HG03108 (cell line): ENCODE measurements at regions not wholly inside any gene's neighbourhood (a gene's known extent, or its start where the extent isn't known, plus 50 kb on each side); places are given as distances from the start of the nearest gene placed in this dataset.

Experiments used
- ATAC-seq: cut with Tn5 transposase; IDR thresholded peaks from one replicate; pipeline ENCODE4 v1.9.1; 2021; ENCODE audit warnings: moderate library complexity; ENCODE audit not compliant: unreplicated experiment

DNA sequence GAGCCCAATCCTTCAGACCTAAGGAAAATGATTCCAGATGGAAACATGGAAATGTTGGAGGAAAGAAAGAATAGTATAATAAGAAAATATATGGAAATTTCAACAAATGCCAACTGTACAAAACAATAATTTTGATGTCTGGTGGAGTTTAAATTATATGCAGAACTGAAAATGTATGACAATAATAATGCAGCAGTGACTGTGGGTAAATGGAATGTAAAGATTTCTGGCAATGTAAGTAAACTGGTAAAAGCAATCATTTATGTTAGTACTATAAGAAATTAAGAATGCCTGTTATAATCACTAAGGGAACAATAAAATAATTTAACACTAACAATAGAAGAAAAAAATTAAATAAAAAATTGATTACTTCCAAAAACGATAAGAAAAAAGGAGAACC is 89.0 kb downstream of the EDN1 start:
- no peak for ATAC-seq

DNA sequence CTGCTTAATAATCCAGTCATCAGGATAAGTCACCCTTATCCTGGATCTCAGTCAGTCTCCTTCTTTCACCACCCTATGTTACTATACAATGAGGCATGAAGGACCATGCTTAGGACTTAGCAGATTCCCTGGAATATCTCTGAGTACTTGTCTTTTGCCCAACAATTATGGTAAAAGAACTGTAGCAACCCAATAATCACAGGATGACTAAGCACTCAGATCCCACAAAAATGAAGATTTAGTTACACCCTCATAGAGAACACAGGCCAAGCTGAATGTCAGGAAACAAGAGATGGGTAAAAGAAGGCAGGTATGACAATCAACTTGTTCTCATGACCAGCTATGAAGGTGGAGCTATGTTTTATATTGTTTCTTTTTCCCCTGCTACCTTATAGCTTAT is 91.4 kb downstream of the EDN1 start:
- no peak for ATAC-seq

DNA sequence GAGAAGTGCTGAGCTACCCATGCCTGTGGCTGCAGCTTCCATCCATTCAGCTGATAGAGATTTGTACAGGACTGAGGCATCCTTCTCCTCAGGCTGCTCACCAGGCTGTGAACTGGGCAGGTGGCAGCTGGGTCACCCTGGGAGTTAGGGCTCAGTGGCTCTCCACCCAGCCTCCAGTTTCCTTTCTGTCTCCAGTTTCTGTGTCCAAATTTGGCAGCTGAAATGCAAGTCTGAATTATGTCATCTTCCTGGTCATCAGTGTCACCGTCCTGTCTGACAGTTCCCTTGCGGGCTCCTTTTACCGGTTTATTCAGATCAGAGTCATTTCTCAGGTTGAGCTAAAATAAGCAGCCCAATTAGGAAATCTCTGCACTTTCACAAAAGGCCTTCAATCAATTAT is 93.3 kb downstream of the EDN1 start:
- ATAC-seq = peak; percentile 86

DNA sequence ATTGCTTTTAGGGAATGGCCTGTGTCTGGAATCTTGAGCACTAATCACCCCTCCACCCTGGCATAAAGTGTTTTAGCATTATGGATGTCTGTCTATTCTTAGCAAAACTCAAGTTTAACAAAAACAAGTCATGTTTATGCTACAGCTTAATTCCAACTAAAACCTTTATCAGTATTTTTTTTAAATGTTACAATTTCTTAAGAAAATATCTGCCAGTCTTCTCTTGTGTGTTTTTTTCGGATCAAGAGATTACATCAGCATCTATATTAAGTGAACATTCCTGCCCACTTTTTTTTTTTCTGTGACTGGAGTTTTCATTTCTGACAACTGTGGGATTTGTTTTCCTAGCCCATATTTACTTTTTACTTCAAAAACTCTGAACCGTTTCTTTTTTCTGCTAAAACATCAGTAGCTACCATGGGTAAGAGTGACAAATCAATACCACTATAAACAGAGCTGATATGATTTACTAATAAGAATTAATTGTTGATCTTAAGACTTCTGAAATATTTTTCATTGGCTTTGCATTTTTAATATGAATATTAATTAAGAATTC is 94.3 kb downstream of the EDN1 start:
- ATAC-seq = no peak

DNA sequence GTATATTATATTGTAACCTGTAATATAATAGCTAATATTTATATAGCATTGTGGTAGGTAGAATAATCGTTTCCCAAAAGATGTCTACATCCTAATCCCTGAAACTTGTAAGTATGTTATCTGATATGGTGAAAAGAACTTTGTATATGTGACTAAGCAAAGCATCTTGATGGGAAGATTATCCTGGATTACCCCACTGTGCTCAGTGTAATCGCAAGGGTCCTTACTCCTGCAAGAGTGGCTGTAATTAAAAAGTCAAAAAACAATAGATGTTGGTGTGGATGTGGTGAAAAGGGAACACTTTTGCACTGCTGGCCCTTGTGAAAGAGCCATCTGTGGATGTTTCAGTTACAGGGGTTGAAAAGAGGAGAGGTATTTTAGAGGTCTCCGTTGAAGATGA is 95.2 kb downstream of the EDN1 start:
- ATAC-seq = no peak

DNA sequence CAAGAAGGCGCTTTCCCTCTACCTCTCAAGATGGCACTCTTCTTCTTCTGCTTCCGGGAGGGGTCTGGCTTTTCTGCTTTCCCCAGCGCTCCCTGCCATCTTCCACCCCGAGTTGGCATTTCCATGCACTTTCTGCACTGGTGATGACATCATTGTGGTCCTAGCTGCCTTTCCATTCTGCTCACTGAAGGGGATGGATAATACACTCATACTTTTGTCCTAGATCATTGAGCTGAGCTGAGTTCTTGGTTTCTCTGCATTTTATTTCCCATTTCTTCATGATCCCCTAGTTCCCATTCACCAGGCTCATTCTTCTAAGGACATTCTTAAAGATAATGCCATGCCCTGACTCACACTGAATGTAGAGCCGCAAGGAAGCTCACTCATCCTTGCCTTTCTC is 96.7 kb downstream of the EDN1 start:
- ATAC-seq = no peak

DNA sequence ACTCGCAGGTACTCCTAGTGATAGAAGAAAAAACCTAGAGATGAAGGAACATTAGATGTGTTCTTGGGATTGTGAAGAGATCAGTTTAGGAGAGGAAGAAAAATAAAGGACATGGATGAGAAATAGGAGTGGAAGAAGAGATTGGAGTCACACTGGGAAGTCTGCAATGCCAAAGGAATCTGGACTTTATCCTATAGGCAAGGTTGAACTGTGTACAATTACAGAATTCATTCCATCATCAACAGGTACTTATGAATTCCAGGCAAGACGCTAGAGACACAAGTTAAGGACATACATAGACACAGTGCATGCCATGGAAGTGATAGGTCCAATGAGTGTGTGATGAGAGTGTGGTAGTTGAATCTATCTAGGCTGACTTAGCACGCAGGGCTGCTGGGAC is 101.3 kb downstream of the EDN1 start:
- no peak for ATAC-seq

DNA sequence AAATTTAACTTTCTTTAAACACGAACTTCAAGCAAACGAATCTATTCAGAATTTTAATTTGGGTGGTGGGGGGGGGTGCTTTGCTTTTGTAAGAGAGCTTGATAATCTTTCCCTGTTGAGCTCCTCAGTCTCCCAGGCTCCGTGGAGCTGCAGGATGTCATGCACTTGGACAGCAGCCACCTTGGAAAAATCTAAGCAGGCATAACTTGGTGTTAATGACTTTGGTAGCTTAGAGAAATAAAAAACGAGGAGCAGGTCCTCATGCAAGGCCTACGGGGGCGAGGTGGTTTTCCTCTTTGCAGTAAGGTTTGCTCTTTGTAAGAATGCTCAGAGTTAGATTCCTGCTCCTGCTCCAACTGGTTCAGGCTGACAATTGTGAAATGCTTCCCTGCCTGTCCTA is 102.3 kb downstream of the EDN1 start:
- ATAC-seq = no peak

DNA sequence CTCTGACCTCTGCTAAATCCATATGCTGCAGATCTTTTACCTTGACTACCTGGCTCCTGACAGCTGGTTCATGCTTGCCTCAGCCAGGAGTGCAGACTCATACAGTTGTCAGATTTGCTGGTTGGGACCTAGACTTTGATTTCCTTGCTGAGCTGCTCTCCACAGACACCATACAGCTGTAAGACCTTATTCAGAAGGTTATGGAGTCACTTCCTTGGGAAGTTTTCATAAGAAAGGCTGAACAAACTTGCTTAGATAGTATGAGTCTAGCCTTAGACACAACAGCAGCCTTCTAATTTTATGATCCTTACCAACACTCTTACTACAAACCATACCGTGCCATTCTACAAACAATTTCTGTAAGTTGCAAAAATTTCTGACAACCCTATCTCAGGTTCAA is 102.9 kb downstream of the EDN1 start:
- no peak for ATAC-seq

DNA sequence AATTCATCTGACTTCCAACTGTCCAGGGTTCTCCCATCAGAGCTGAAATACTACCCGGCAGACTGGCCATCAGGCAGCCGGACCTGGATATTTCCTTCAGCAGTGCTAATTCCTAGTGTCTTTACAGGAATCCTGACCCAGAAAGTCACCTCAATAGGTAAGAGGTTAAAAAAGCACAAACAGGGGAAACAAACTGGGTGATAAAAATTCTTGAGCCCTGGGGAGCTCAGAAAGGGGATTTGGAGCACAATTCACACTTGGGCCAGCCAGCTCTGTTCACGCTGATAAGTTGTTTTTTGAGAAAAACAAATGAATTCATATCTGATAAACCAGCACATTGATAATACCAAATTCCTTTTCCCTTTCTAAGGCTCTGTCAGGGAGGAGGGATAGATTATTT is 104.0 kb downstream of the EDN1 start:
- ATAC-seq = no peak

DNA sequence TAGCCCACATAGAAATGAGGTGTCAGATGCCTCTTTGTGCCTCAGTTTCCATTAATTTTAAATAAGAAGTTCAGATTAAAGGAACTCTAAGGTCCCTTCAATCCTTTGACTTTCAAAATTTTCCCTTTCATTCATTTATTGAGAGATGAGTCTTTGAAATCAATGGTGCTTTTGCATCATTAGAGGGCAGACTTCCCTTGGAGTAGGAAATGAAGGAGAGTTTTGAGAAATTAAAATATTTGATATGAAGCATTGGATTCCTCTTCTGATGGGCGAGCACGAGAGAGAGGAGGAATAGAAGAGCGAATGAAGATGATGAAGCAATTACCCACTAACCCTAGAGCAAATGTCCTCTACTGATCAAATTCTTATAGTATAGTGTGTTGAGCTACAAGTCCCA is 105.7 kb downstream of the EDN1 start:
- no peak for ATAC-seq

DNA sequence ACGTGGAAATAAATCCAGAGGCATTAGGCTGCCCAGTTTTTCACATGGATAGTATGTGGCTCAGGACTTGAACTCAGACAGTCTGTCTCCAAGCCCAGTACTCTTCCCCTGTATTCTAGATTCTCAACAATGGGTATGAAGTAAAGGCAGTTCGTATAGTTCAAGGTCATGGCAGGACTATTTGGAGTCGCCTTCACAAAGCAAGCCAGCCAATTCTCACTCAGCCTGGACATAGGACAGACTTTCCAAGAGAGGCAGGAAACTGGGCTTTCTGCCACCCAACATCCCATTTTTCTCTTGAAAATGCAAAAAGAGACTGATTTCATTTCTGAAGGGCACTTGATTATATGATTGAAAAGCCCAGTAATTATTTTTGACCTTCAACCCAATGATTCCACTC is 111.0 kb downstream of the EDN1 start:
- ATAC-seq = no peak

DNA sequence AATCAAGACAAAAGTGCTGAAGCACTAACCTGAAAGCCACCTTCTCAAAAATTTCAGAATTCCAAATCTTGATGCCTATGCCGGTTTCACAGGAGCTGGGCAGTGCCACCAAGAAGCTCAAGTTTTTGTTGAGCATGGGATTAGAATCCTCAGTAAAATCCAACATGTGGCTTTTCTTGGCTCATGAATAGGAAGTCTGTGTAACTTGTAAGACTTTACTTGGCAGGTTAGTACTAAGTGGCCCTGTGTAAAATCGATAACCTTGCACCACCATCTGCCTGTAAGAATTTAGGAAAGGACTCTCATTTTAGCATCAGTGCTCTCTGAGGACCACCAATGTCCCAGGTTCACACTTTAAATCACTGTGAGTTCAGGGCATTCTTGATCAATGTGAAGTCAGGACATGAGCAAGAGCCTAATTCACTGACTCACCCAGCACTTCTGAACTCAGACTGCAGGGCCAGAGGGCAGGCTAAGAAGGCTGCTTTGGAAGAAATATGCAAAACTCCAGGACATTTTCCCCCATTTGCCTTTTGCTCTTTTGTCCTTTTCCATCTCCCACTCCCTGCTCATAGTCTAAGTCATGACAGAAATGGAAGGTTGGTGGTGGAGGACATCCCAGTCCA is 113.2 kb downstream of the EDN1 start:
- no peak for ATAC-seq

DNA sequence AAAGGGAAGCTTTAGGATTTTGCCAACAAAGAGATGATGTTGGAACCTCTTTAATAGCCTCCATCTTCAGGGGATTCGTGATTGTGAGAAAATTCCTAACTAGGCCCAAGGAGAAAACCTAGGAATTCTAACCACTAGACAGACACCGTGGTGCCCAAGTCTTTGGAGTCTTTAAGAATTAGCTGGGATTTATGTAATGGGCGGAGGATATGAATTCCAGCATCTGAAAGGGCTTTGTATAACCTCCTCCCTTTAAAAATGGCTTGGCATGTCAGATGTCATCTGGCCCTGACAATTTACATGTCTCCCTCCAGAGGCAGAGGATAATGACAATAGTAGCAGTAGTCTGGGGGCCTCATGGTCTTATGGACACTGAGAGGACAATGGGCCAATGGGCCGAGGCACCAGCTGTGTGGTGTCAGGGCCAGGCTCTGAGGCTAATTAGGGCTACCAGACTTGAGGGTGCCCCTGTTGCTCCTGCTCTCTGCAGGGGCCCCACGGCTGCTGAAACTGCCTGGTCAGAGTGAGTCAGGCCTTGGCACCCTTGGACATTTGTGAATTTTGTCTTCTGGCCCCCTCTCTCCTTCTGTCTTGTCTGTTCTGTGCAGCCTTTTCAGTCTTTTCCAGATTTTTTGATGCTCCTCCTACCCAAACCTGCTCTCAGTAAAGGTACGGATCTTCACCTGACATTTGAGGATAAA is 113.9 kb downstream of the EDN1 start:
- no peak for ATAC-seq

DNA sequence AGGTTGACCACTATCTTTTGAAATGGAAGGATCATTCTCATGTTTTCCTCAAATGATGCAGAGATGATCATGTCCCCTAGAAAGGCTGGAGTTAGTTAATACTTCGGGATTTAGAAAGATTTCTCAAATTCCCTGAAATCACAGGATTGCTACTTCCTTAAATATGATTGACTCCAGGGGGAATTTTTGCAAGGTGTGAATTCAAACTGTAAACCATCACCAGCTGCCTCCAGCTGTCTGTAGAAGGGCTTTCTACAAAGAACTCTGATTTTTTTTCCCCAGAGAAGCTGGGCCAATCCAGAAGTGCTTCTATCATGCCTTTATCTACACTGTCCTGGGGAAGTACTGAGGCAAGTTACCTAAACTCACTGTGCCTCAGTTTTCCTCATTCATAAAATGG is 114.5 kb downstream of the EDN1 start:
- no peak for ATAC-seq

DNA sequence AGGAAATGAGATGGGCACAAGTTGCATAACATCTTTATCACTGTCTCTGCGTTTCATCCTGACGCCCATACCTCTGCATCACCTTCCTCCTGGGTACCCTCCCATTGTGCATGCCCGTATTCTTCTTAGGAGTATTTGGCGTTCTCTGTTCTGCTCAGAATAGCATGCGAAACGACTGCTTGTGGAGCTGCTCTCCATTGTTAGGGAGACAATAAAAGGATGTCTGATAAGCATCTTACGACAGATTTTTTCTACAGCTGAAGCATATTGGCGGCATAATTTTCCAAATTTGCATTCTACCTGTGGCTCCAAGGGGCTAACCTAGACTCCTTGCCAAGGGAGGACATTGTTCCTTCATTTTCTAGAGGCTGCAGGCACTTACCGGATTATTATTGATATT is 118.6 kb downstream of the EDN1 start:
- no peak for ATAC-seq

DNA sequence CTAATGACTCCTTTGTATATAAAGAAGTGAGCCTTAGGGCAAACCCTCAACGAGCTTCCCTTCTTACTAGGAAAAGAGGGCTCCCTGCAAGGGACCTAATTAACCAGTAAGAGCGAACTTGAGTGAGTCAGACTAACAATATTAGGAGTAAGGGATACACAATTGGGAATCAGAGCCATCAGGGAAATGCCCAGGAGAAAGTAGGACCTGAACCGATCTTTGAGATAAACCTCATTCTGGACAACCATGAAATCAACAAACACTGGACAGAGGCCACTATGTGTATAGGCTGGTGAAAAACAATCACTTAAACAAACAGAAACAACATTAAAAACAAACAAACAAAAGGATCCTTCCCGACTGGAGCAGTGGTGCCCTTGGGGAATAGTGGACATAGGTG is 120.8 kb downstream of the EDN1 start:
- ATAC-seq = no peak

DNA sequence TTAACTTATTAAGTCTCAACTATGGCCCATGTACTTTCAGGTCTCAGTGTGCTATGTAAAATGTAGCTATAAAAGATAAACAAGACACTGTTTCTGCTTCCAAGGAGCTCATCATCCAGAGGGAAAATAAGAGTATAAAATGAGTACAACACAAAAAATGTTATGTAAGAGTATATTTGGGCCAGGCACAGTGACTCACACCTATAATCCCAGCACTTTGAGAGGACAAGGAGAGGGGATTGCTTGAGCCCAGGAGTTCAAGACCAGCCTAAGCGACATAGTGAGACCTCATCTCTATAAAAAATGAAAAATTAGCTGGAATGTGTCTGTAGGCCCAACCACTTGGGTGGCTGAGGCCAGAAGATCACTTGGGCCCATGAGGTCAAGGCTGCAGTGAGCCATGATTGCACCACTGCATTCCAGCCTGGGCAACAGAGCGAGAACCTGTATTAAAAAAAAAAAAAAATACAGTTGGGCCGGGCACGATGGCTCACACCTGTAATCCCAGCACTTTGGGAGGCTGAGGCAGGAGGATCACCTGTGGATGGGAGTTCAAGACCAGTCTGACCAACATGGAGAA is 124.0 kb downstream of the EDN1 start:
- no peak for ATAC-seq

DNA sequence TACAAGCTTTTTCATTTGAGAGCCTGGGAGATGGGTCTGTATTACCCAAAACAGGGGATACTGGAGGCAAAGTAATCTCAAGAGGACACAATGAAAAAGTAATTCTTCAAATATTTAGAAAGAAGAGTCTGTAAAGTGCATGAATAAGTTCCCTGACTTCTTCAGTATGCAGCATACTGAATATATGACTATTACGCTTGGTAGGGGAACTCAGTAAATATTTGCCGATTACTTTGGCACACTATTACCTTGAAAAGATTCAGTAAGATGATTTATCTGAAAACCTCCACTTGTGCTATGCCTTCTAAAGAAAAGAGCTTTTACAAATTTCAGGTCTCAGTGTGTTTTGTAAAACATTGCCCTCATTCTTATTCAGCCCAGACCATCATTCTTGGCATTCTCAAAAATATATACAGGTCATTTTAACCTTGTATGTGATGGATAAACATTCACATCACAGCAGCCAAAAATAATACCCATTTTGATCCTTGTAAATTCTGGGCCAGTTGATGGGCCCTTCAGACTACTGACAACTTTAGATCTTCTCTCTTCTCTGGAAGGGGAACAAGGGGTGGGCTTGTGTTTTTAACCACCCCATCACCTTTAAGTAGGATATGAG is 125.9 kb downstream of the EDN1 start:
- ATAC-seq = no peak

DNA sequence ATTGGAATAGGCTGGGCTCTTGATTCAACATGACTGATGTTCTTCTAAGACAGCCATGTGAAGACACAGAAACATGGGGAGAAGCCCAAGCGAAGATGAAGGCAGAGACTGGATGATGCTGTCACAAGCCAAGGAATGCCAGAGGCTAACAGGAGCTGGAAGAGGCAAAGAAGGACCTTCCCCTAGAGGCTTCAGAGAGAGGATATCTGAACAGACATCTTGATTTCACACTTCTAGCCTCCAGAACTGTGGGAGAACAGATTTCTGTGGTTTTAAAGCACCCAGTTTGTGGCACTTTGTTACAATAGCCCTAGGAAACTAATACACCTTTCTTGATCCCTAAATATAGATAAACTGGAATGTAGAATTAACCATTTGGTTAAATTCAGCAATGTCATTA is 127.0 kb downstream of the EDN1 start:
- ATAC-seq = no peak

DNA sequence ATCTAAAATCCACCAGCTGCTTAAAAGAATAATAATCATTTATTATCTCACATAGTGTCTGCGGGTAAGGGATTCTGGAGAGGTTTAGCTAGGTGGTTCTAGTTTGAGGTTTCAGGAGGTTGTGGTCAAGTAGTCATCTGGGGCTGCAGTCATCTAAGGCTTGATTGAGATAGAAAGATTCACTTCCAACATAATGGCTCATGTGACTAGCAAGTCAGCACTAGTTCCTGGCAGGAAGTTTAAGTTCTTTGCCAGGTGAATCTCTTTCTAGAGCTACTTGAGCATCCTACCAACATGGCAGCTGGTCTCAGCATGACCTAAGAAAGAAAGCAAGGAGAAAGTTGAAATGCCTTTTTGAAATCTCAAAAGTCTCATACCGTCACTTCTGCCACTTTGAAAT is 128.8 kb downstream of the EDN1 start:
- ATAC-seq = no peak
